ENCODE measurements at regions not wholly inside any gene's neighbourhood (a gene's known extent, or its start where the extent isn't known, plus 50 kb on each side); places are given as distances from the start of the nearest gene placed in this dataset.

GRCh38 chr6:48893048-48893447 is 570.0 kb downstream of the MMUT start:
- TF ChIP-seq CTCF (IDR thresholded peaks at IDR 0.05) (no peak), POLR2AphosphoS5 (IDR thresholded peaks at IDR 0.05) (no peak), POLR2A (IDR thresholded peaks at IDR 0.05) (no peak)

All from gastroesophageal sphincter (tissue), 3 donors.